Esophagus squamous epithelium (tissue), 4 donors: ENCODE measurements at regions not wholly inside any gene's neighbourhood (a gene's known extent, or its start where the extent isn't known, plus 50 kb on each side); places are given as distances from the start of the nearest gene placed in this dataset.

Source experiments
- CTCF ChIP-seq, 6 experiments: fragments of 450-650 bp in 4 of 6; fragments of 200-600 bp in 2 of 6; sonication (generic) in 2 of 6; IDR thresholded peaks; one replicate each; pipeline ENCODE4 v1.5.1; 2016 to 2019; ENCODE audit warnings: antibody characterized with exemption in 6 of 6, mild to moderate bottlenecking in 4 of 6, moderate library complexity in 4 of 6
- POLR2A ChIP-seq, 4 donors: fragments of 450-650 bp; IDR thresholded peaks; one replicate each; pipeline ENCODE4 v1.6.1; 2017; ENCODE audit warnings: antibody characterized with exemption in 4 of 4, mild to moderate bottlenecking in 4 of 4, moderate library complexity in 3 of 4

- TF ChIP-seq POLR2A (IDR thresholded peaks at IDR 0.05) (no peak), CTCF (IDR thresholded peaks at IDR 0.05) (no peak)
Observed at GRCh38 chr1:219381396-219381795, 207.7 kb downstream of the LYPLAL1 start.
